GM21360 (cell line): ENCODE measurements at regions not wholly inside any gene's neighbourhood (a gene's known extent, or its start where the extent isn't known, plus 50 kb on each side); places are given as distances from the start of the nearest gene placed in this dataset.

Experiments used
- ATAC-seq: cut with Tn5 transposase; IDR thresholded peaks from one replicate; pipeline ENCODE4 v1.9.1; 2021; ENCODE audit warnings: mild to moderate bottlenecking, moderate library complexity; ENCODE audit not compliant: unreplicated experiment

- no peak for ATAC-seq
Observed at GRCh38 chr1:221099747-221100595, 220.7 kb downstream of the HLX start.

GRCh38 chr1:221100611-221101010 is 221.4 kb downstream of the HLX start:
- no peak for ATAC-seq

GRCh38 chr1:221101807-221102605 is 222.8 kb downstream of the HLX start:
- no peak for ATAC-seq

- ATAC-seq: no peak
Observed at GRCh38 chr1:221104596-221104995, 225.4 kb downstream of the HLX start.

GRCh38 chr1:221105578-221105977 is 226.3 kb downstream of the HLX start:
- no peak for ATAC-seq

GRCh38 chr1:221106616-221107015 is 227.4 kb downstream of the HLX start:
- ATAC-seq: no peak

GRCh38 chr1:221109930-221110329 is 230.7 kb downstream of the HLX start:
- ATAC-seq: no peak

GRCh38 chr1:221117133-221117532 is 237.9 kb downstream of the HLX start:
- no peak for ATAC-seq

- no peak for ATAC-seq
Observed at GRCh38 chr1:221117548-221117951, 238.3 kb downstream of the HLX start.

- ATAC-seq: no peak
Observed at GRCh38 chr1:221118176-221118937, 239.1 kb downstream of the HLX start.

GRCh38 chr1:221118938-221119320 is 239.7 kb downstream of the HLX start:
- no peak for ATAC-seq

GRCh38 chr1:221122501-221122900 is 243.3 kb downstream of the HLX start:
- no peak for ATAC-seq

GRCh38 chr1:221125976-221126375 is 246.7 kb downstream of the HLX start:
- no peak for ATAC-seq

GRCh38 chr1:221137666-221138065 is 258.4 kb downstream of the HLX start:
- ATAC-seq: no peak

GRCh38 chr1:221138516-221138915 is 259.3 kb downstream of the HLX start:
- ATAC-seq: no peak

- ATAC-seq: no peak
Observed at GRCh38 chr1:221139991-221140390, 260.7 kb downstream of the HLX start.

GRCh38 chr1:221141096-221141495 is 261.9 kb downstream of the HLX start:
- ATAC-seq: no peak

GRCh38 chr1:221141606-221142285 is 262.5 kb downstream of the HLX start:
- no peak for ATAC-seq

GRCh38 chr1:221148660-221149059 is 269.4 kb downstream of the HLX start:
- ATAC-seq: no peak

- ATAC-seq: no peak
Observed at GRCh38 chr1:221149111-221149510, 269.9 kb downstream of the HLX start.

- no peak for ATAC-seq
Observed at GRCh38 chr1:221149555-221150075, 270.4 kb downstream of the HLX start.
